Astrocyte of the spinal cord (primary cell): ENCODE measurements at regions not wholly inside any gene's neighbourhood (a gene's known extent, or its start where the extent isn't known, plus 50 kb on each side); places are given as distances from the start of the nearest gene placed in this dataset.
"Not testable (repeated sequence)": the region's sequence is repeated elsewhere in the genome, so short reads cannot be mapped to it uniquely, and the experiment has no call there.

Source experiments
- DNase-seq: peaks from one replicate; pipeline ENCODE4 v3.0.0; 2011; ENCODE audit warnings: low read depth, low spot score
- H3K4me3 ChIP-seq: 2 replicates; pipeline ENCODE4 v1.5.1; 2011; ENCODE audit warnings: low read depth, mild to moderate bottlenecking, low read length, moderate library complexity
- in situ Hi-C: cut with HindIII; loops from 2 replicates; pipeline ENCODE4 v1.10.0; 2017; ENCODE audit warnings: low sequenced_read_pairs
- TF ChIP-seq, protein P1 (sequence below): IDR thresholded peaks from 2 replicates; pipeline ENCODE4 v1.5.1; 2012; ENCODE audit warnings: low read depth, mild to moderate bottlenecking, low read length, inconsistent platforms

DNA sequence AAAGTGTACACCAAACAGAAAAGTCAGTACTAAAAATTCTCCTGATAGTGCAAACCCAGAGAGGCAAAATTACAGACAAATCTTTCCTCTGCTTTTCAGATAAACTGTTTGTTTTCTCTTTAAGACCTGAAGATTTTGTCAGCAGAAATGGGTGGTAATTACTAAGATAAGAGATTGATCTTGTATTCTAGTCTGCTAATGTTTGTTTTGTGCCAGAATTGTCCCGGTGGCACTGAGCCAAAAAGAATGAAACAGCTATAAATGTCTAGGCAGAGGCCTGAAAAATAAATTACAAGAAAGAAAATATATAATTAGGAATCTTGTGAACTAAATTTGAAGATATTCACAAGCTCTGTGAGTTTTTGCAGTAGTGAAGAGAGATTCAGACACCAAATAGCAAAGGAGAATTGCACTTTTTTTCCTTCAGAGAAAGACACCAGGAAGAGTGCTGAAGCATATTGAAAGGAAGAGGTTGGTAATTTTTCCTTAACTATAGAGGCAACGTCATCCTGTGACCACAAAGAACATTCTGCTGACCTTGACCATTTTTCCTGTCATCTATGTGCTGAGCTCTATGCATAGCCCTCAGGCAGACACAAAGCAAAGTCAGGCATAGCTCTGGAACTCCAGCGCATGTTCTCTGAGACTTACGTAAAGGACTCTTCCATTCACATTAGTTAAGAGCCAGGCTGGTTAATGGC, 314.5 kb upstream of the RASGEF1B start:
- DNase-seq, result peak; percentile 8
- in situ Hi-C loops, result no loop called here
- TF ChIP-seq, protein P1, sequence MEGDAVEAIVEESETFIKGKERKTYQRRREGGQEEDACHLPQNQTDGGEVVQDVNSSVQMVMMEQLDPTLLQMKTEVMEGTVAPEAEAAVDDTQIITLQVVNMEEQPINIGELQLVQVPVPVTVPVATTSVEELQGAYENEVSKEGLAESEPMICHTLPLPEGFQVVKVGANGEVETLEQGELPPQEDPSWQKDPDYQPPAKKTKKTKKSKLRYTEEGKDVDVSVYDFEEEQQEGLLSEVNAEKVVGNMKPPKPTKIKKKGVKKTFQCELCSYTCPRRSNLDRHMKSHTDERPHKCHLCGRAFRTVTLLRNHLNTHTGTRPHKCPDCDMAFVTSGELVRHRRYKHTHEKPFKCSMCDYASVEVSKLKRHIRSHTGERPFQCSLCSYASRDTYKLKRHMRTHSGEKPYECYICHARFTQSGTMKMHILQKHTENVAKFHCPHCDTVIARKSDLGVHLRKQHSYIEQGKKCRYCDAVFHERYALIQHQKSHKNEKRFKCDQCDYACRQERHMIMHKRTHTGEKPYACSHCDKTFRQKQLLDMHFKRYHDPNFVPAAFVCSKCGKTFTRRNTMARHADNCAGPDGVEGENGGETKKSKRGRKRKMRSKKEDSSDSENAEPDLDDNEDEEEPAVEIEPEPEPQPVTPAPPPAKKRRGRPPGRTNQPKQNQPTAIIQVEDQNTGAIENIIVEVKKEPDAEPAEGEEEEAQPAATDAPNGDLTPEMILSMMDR, result no peak
- H3K4me3 ChIP-seq, result no peak overlapping the region

- in situ Hi-C loops, result no loop called here
- TF ChIP-seq, protein P1, result no peak
- DNase-seq, result no peak
- no peak overlapping the region for H3K4me3 ChIP-seq
Measured at GRCh38 chr4:81785338-81785737, 313.6 kb upstream of the RASGEF1B start.

GRCh38 chr4:81783558-81783957, 311.9 kb upstream of the RASGEF1B start:
- in situ Hi-C loops, result no loop called here
- no peak for DNase-seq
- TF ChIP-seq, protein P1, result no peak
- H3K4me3 ChIP-seq, result no peak overlapping the region

GRCh38 chr4:81781799-81782198, 310.1 kb upstream of the RASGEF1B start:
- DNase-seq, result no peak
- TF ChIP-seq, protein P1, result no peak
- H3K4me3 ChIP-seq, result no peak overlapping the region
- in situ Hi-C loops, result no loop called here

DNA sequence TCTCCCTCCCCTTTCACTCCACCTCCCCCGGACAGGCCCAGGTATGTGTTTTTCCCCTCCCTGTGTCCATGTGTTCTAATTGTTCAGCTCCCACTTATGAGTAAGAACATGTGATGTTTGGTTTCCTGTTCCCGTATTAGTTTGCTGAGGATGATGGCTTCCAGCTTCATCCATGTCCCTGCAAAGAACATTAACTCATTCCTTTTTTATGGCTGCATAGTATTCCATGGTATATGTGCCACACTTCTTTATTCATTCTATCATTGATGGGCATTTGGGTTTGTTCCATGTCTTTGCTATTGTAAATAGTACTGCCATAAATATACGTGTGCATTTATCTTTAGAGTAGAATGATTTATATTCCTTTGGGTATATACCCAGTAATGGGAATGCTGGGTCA, 306.0 kb upstream of the RASGEF1B start:
- H3K4me3 ChIP-seq, DNase-seq, in situ Hi-C loops: not testable (repeated sequence)

DNA sequence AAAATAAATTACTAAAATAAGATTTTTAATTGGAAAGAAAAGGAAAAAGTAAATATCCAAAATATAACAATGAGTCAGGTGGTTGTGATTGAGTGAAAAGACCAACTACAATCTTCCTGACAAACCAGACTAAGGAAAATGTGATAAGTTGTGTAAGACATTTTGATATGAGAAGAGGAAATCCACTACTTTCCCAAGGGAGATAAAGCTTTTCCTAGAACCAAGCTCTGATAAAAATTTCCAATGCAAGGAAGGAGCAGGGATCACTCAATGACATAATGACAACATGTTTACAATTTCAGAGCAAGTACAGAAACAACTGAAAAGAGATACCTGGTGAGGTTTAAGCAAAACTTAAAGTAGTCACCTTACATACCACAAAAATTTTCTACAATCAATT, 305.1 kb upstream of the RASGEF1B start:
- TF ChIP-seq, protein P1, result no peak
- no peak for DNase-seq
- in situ Hi-C loops, result no loop called here
- no peak overlapping the region for H3K4me3 ChIP-seq

- in situ Hi-C loops, result no loop called here
- no peak for DNase-seq
- TF ChIP-seq, protein P1, result no peak
- H3K4me3 ChIP-seq, result no peak overlapping the region
Measured at GRCh38 chr4:81773557-81773956, 301.9 kb upstream of the RASGEF1B start.
